GOT3 (cell line): ENCODE measurements at regions not wholly inside any gene's neighbourhood (a gene's known extent, or its start where the extent isn't known, plus 50 kb on each side); places are given as distances from the start of the nearest gene placed in this dataset.

Experiments
- DNase-seq: peaks from one replicate; lab custom pipeline; 2025; ENCODE audit warnings: mixed read lengths; lab: John Stamatoyannopoulos, UW

- no peak for DNase-seq
Observed at GRCh38 chr2:215685238-215685990, 249.5 kb upstream of the FN1 start.

GRCh38 chr2:215684448-215685237 is 248.8 kb upstream of the FN1 start:
- no peak for DNase-seq

GRCh38 chr2:215683295-215683694 is 247.4 kb upstream of the FN1 start:
- DNase-seq = no peak

- no peak for DNase-seq
Observed at GRCh38 chr2:215681799-215682596, 246.1 kb upstream of the FN1 start.

GRCh38 chr2:215680605-215681598 is 245.0 kb upstream of the FN1 start:
- peak; percentile 9 for DNase-seq

- no peak for DNase-seq
Observed at GRCh38 chr2:215678094-215678493, 242.2 kb upstream of the FN1 start.

- DNase-seq = no peak
Observed at GRCh38 chr2:215677481-215677880, 241.6 kb upstream of the FN1 start.

- no peak for DNase-seq
Observed at GRCh38 chr2:215672406-215672805, 236.5 kb upstream of the FN1 start.

GRCh38 chr2:215671691-215672090 is 235.8 kb upstream of the FN1 start:
- no peak for DNase-seq

- DNase-seq = no peak
Observed at GRCh38 chr2:215671244-215671643, 235.4 kb upstream of the FN1 start.

GRCh38 chr2:215670396-215670795 is 234.5 kb upstream of the FN1 start:
- no peak for DNase-seq

- no peak for DNase-seq
Observed at GRCh38 chr2:215668378-215668775, 232.5 kb upstream of the FN1 start.

- no peak for DNase-seq
Observed at GRCh38 chr2:215667585-215668377, 231.9 kb upstream of the FN1 start.

GRCh38 chr2:215664847-215665525 is 229.1 kb upstream of the FN1 start:
- no peak for DNase-seq

- no peak for DNase-seq
Observed at GRCh38 chr2:215662715-215663114, 226.8 kb upstream of the FN1 start.

GRCh38 chr2:215660687-215661086 is 224.8 kb upstream of the FN1 start:
- no peak for DNase-seq

- no peak for DNase-seq
Observed at GRCh38 chr2:215659650-215660049, 223.8 kb upstream of the FN1 start.

GRCh38 chr2:215658635-215659305 is 222.9 kb upstream of the FN1 start:
- DNase-seq = no peak

GRCh38 chr2:215657844-215658243 is 222.0 kb upstream of the FN1 start:
- DNase-seq = no peak
